Natural killer cell (primary cell): ENCODE measurements at regions not wholly inside any gene's neighbourhood (a gene's known extent, or its start where the extent isn't known, plus 50 kb on each side); places are given as distances from the start of the nearest gene placed in this dataset.

ENCODE experiments used
- ATAC-seq, 3 donors: fragments of 150-1000 bp in 2 of 3; fragments of 200-7000 bp in 1 of 3; cut with Tn5 transposase; 1 replicate in 1 of 3; 2 replicates in 2 of 3; pipeline ENCODE4 v1.10.0; 2021; ENCODE audit warnings: mild to moderate bottlenecking in 2 of 3, moderate library complexity in 2 of 3
- DNase-seq, 2 donors: peaks; one replicate each; pipeline versions ENCODE4 v3.0.0 to v3.0.0-alpha.2; 2013 to 2021; ENCODE audit warnings: mixed read lengths in 1 of 2
- H3K27ac ChIP-seq: one replicate; pipeline ENCODE4 v1.5.1; 2013; ENCODE audit warnings: mild to moderate bottlenecking, low read length
- H3K27me3 ChIP-seq: one replicate; pipeline ENCODE4 v1.6.1; 2013; ENCODE audit warnings: low read length; ENCODE audit not compliant: control insufficient read depth, insufficient read depth
- H3K36me3 ChIP-seq: one replicate; pipeline ENCODE4 v1.6.1; 2013; ENCODE audit warnings: low read length; ENCODE audit not compliant: control insufficient read depth, insufficient read depth
- H3K4me1 ChIP-seq: one replicate; pipeline ENCODE4 v1.6.1; 2013; ENCODE audit warnings: low read length; ENCODE audit not compliant: control insufficient read depth, insufficient read depth
- H3K4me3 ChIP-seq: one replicate; pipeline ENCODE4 v1.5.1; 2013; ENCODE audit warnings: low read length
- H3K9me3 ChIP-seq: one replicate; pipeline ENCODE4 v1.6.1; 2013; ENCODE audit warnings: low read length; ENCODE audit not compliant: control insufficient read depth, insufficient read depth
- H3K27ac Mint-ChIP-seq, 2 donors: one replicate each; pipeline ENCODE4 v1.8.0; 2022; ENCODE audit warnings: mild to moderate bottlenecking in 2 of 2, mixed read lengths in 2 of 2, moderate library complexity in 1 of 2
- H3K27me3 Mint-ChIP-seq, 2 donors: one replicate each; pipeline ENCODE4 v1.8.0; 2022; ENCODE audit warnings: low read depth in 2 of 2, mixed read lengths in 2 of 2
- H3K36me3 Mint-ChIP-seq: one replicate; pipeline ENCODE4 v1.8.0; 2022; ENCODE audit warnings: mixed read lengths
- H3K4me1 Mint-ChIP-seq, 2 donors: one replicate each; pipeline ENCODE4 v1.8.0; 2022; ENCODE audit warnings: mixed read lengths in 2 of 2
- H3K4me3 Mint-ChIP-seq: one replicate; pipeline ENCODE4 v1.8.0; 2022; ENCODE audit warnings: mild to moderate bottlenecking, moderate library complexity, mixed read lengths
- H3K9me3 Mint-ChIP-seq, 2 donors: one replicate each; pipeline ENCODE4 v1.8.0; 2022; ENCODE audit warnings: mixed read lengths in 2 of 2
- WGBS: methylation state at CpG from one replicate; pipeline ENCODE4 v1.1.7; 2013; ENCODE audit warnings: missing lambda C conversion rate; ENCODE audit not compliant: insufficient coverage; 5-methylcytosine and 5-hydroxymethylcytosine counted together
- intact Hi-C: fragments of 100-400 bp; cut with micrococcal nuclease; formaldehyde crosslinking; loops from one replicate; pipeline ENCODE4 v1.14.2; 2022
- TF ChIP-seq, protein P1 (sequence below): fragments of 200-600 bp; IDR thresholded peaks from one replicate; pipeline ENCODE4 v1.8.0; 2022; ENCODE audit warnings: antibody characterized with exemption

DNA sequence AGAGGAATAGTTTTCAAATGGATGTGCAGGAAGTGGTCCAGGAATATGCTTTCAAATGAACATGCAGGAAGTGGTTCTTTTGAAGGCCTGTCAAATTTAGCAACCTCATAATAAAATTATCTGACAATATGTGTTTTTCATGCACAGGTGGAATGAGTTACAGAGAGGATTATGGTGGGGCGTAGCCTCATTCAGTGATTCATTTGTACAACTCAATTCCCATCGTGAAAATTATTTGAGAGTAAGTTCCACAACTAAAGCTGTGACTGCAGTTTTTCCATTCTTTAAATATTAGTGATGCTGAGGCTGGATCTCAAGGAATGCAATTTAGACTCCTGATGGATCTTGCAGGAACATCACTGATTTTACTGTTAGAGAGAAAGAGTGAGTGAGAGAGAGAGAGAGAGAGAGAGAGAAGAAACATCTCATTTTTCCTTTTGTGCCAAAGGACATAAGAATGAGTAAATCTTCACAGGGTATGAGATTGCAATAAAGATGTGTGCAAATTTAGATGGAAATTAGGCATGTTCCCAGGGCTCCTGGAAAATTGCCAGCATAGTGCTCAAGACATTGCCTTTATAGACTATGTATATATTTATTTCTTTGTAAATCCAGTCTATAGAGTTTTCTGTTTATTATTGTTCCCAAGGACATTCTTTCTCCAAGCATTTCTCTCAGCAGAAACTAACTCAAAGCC is 394.9 kb upstream of the ZEB2 start:
- no peak overlapping the region for H3K27ac Mint-ChIP-seq
- TF ChIP-seq, protein P1, sequence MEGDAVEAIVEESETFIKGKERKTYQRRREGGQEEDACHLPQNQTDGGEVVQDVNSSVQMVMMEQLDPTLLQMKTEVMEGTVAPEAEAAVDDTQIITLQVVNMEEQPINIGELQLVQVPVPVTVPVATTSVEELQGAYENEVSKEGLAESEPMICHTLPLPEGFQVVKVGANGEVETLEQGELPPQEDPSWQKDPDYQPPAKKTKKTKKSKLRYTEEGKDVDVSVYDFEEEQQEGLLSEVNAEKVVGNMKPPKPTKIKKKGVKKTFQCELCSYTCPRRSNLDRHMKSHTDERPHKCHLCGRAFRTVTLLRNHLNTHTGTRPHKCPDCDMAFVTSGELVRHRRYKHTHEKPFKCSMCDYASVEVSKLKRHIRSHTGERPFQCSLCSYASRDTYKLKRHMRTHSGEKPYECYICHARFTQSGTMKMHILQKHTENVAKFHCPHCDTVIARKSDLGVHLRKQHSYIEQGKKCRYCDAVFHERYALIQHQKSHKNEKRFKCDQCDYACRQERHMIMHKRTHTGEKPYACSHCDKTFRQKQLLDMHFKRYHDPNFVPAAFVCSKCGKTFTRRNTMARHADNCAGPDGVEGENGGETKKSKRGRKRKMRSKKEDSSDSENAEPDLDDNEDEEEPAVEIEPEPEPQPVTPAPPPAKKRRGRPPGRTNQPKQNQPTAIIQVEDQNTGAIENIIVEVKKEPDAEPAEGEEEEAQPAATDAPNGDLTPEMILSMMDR = no peak

DNA sequence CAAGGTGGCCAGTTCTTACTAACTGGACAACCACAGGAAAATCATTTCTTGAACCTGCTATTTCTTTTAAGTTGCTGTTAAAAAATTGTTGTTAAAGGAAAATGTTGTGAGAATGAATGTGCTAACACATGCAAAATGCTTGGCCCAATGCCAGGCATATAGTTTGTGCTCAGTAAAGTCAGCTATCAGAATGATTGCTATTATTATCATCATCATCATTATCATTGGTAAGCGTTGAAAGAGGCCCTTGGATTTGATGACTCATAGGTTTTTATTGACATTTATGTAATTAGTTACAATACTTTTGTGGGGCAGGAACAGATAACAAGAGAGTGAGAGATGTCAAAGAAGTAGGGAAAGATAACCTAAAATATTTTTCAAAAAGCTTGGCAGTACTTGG is 394.2 kb upstream of the ZEB2 start:
- Histone ChIP-seq H3K9me3 (no peaks in the 10 kb centered on the region), H3K36me3 (no peaks in the 10 kb centered on the region), H3K27ac (no peak overlapping the region), H3K4me1 (no peaks in the 10 kb centered on the region), H3K27me3 (no peaks in the 10 kb centered on the region), H3K4me3 (no peak overlapping the region)
- H3K4me3 Mint-ChIP-seq = no peak overlapping the region
- no peak overlapping the region for H3K27ac Mint-ChIP-seq
- H3K9me3 Mint-ChIP-seq = no peaks in the 10 kb centered on the region
- no CpG with 5 or more reads among the region's 1 CpG for WGBS
- no peaks in the 10 kb centered on the region for H3K36me3 Mint-ChIP-seq
- TF ChIP-seq, protein P1 = no peak
- intact Hi-C loops = no loop called here
- ATAC-seq (no peak), DNase-seq (no peak)
- peaks cover 0 to under 1% of the 10 kb centered on the region in 2 donors for H3K27me3 Mint-ChIP-seq
- H3K4me1 Mint-ChIP-seq = peaks cover 8 to 15% of the 10 kb centered on the region in 2 donors

More for the DNA sequence above, 394.9 kb upstream of the ZEB2 start:
- Mint-ChIP-seq H3K36me3 (no peaks in the 10 kb centered on the region), H3K9me3 (no peaks in the 10 kb centered on the region), H3K27me3 (peaks cover 0 to 3% of the 10 kb centered on the region in 2 donors), H3K4me1 (peaks cover 8 to 15% of the 10 kb centered on the region in 2 donors), H3K4me3 (no peak overlapping the region)
- no peak for DNase-seq
- Histone ChIP-seq H3K27ac (no peak overlapping the region), H3K36me3 (no peaks in the 10 kb centered on the region), H3K27me3 (no peaks in the 10 kb centered on the region), H3K4me3 (no peak overlapping the region), H3K9me3 (no peaks in the 10 kb centered on the region), H3K4me1 (no peaks in the 10 kb centered on the region)
- intact Hi-C loops = no loop called here
- ATAC-seq = no peak
- WGBS = 63% methylated on average over 1 of the region's 2 CpGs

DNA sequence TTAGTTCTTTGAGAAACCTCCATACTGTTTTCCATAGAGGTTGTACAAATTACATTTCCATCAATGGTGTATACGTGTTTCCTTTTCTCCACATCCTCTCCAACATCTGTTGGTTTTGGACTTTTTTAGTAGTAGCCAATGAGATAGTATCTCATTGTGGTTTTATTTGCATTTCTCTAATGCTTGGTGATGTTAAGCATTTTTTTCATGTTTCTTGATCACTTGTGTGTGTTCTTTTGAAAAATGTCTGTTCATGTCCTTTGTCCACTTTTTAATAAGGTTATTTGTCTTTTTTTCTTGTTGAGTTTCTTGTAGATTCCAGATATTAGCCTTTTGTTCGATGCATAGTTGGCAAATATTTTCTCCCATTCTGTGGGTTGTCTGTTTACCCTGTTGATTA is 392.3 kb upstream of the ZEB2 start:
- H3K36me3 ChIP-seq = no peaks in the 10 kb centered on the region
- H3K4me3 Mint-ChIP-seq = no peak overlapping the region
- H3K4me1 Mint-ChIP-seq = peaks cover 8 to 15% of the 10 kb centered on the region in 2 donors
- H3K27ac Mint-ChIP-seq = no peak overlapping the region
- H3K9me3 ChIP-seq = no peaks in the 10 kb centered on the region
- DNase-seq = no peak
- intact Hi-C loops = no loop called here
- no peaks in the 10 kb centered on the region for H3K4me1 ChIP-seq
- H3K9me3 Mint-ChIP-seq = no peaks in the 10 kb centered on the region
- H3K27me3 ChIP-seq = no peaks in the 10 kb centered on the region
- no peak overlapping the region for H3K4me3 ChIP-seq
- no peaks in the 10 kb centered on the region for H3K36me3 Mint-ChIP-seq
- ATAC-seq = no peak
- TF ChIP-seq, protein P1 = no peak
- 100% methylated on average over 1 of the region's 2 CpGs for WGBS
- H3K27me3 Mint-ChIP-seq = peaks cover 0 to 3% of the 10 kb centered on the region in 2 donors
- H3K27ac ChIP-seq = no peak overlapping the region

DNA sequence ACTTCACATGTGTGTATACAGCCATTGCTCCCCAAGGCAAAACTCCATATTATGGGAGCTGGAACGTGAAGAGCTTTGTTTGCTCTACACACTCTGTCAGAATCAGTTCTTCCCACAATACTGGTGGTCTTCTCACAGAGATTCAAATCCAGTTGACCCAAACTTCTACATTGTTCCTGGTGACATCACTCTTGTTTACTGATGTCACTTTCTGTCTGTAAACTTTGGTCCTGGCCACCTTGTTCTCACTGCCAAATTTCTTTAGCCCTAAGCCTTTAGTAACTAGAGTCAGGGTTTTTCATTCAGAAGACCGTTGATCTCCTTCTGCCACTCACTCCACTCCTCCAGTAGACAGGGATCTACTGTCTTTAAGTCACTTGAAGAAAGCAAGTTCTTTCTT is 386.0 kb upstream of the ZEB2 start:
- peaks cover 5 to 6% of the 10 kb centered on the region in 2 donors for H3K27me3 Mint-ChIP-seq
- H3K36me3 Mint-ChIP-seq = no peaks in the 10 kb centered on the region
- intact Hi-C loops = no loop called here
- Histone ChIP-seq H3K27ac (no peak overlapping the region), H3K36me3 (no peaks in the 10 kb centered on the region), H3K9me3 (no peaks in the 10 kb centered on the region), H3K4me3 (no peak overlapping the region), H3K27me3 (no peaks in the 10 kb centered on the region), H3K4me1 (no peaks in the 10 kb centered on the region)
- H3K4me1 Mint-ChIP-seq = peaks cover 0 to 4% of the 10 kb centered on the region in 2 donors
- TF ChIP-seq, protein P1 = no peak
- no peak overlapping the region for H3K4me3 Mint-ChIP-seq
- H3K9me3 Mint-ChIP-seq = peaks cover 0 to 4% of the 10 kb centered on the region in 2 donors
- ATAC-seq (no peak), DNase-seq (no peak)
- WGBS = 91% methylated on average over 2 of the region's 2 CpGs
- no peak overlapping the region for H3K27ac Mint-ChIP-seq
